Effector CD8-positive, alpha-beta T cell (primary cell): ENCODE measurements at regions not wholly inside any gene's neighbourhood (a gene's known extent, or its start where the extent isn't known, plus 50 kb on each side); places are given as distances from the start of the nearest gene placed in this dataset.

Source experiments
- DNase-seq: peaks from one replicate; lab custom pipeline; 2025; lab: John Stamatoyannopoulos, UW

DNA sequence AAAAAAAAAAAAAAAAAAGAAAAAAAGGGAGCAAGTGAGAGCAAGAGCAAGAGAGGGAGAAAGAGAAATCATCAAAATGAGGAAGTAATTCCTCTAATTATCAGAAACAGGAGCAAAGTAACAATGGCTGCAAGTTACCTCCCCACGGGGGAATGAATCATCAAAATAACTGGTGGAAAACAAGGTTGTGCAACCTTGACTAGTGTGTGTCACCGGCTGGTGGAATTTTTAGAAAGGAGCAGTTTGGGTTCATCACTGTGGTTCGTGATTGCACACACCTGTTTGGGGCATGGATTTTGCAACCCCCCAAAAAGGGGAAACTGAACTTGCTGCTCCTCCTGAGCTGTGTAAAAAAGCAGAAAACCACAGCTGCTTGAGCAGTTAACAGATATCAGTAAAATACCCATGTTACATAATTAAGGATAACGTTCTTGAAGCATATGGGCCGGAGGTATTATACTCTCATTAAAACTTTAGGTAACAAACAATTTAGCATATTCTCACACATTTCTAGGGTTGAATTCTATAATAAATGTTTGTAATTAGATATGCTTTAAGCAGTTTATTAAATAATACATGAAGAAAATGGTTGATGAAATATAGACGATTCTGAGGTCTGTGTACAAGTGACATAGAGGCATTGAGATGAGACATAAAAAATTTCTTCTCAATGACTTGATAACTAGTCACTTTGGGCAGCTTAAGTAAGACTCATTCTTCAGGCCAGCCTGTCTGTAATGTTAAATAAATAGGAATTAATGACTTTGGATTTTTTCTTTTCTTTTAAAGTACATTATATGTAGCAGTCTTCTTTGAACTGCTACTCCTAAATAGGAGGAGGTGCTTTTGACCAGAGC is 184.2 kb upstream of the ZEB2 start:
- DNase-seq = no peak

DNA sequence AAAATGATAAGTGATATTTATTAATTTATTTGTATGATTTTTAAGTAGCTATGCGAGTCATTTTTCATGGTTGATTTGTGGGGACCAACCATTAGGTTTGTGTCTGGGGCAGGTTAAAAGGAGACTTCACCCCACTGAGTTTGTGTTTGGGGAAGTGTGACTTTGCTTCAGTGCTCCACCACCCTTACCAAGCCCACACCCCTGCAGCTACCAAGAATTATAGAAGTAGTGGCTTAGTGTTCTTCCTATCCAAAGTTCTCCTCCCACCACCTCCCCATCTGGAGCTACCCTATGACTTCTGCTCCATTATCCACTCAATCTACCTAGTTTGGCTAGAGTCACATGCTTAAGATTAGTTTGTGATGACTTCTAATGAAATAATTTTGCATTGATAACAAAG is 182.1 kb upstream of the ZEB2 start:
- DNase-seq = no peak

DNA sequence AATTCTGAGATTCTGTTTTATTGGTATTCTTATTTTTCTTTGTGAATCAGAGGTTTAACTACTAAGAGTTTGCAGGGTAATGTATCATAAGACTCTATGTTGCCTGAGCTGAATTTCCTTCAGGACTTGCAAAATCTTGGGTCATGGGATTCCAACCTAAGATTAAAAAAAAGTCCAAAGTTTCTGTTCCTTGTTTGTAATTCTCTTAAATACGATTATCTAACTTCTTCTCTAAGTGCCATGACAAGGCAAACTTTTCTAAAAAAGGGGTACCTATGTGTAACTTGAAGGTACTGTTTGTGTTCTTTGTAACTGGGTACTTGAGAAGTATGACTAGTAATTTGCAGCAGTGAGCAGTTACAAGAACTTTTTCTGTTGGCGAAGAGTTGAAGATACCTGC is 181.3 kb upstream of the ZEB2 start:
- no peak for DNase-seq

DNA sequence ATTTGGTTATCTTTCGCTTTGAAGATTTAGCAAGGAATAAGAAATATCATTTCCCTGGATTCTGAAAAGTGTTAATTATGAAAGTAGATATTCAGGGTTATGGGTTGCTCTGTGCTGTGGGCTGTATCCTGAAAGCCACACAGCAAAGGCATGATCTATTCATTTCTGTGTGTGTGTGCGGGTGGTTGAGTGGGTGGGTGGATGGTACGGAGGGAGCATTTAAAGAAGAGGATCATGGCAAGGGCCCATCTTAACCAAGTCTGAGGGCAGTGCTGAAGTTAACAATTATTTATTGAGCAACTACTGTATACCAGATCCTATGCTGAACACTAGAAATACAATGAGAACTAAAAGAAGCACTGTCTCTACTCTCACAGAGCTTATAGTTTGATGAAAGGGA is 178.2 kb upstream of the ZEB2 start:
- no peak for DNase-seq

DNA sequence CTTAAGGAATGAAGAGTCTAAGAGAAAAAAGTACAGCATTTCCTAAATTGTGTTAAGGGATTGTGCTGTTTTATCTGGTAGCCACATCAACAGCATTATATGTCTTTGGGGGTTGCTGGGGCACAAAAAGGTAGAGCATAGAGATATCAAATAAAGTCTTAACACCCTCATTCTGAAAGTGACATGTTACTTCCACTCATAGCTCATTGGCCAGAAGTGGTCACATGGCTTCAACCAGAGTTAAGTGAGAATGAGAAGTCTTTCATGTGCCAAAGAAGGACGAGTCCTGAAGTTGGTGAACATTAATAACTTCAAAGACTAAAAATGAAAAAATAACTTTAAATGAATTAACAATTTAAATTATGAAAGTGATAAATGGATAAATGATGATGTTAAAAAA is 175.7 kb upstream of the ZEB2 start:
- no peak for DNase-seq

DNA sequence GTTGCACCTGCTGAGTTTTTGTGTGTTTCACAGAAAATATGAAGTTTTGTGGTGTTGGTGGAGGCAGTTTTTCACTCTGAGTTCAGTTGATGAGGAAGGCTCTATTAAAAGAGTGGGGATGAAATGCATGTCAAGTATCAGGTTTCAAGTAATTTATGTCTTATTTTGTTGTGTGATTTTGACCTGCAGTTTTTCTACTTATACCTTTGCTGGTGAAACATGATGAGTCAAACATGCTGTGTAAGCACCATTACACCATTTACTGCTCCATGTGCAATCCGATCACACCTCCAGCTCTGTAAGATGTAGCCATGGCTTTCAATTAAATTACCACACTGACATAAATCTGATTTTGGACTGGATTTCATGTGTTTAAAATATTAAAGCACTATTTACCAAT is 174.5 kb upstream of the ZEB2 start:
- no peak for DNase-seq

DNA sequence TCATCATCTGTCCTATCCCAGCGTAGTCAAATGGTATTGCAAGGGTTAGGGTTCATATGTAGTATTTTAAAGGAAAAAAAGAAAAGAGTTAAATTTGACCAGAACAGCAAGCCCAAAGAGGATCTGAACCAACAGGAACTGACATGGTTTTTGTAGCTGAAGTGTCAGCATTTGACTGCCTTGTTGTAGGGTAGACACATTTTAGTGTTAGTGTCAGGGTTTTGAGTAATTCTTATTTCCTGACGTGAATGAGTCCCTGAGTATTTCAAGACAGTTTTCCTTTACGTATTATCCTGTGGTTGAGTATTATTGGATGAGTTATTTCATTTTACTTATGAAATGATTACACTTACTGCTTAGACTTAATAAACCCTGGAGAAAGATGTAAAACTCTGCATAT is 173.3 kb upstream of the ZEB2 start:
- no peak for DNase-seq

DNA sequence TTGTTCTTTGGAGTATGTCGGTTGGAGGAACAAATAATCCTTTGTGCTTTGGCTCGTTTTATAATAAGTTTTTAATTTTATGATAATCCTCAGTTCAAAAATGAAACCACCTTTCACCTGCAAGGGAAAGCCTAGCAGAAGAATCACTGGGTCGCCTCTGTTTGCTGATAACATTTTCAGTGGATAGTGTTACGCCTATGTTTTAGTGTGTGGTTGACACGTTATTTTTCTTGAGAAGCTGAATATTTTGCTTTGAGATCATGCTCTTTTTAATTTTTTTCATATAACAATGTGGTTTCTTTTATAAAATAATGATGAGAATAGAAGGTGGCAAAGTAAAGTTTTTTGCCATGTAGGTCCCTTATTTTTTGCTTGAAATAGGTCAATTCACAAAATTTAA is 172.7 kb upstream of the ZEB2 start:
- no peak for DNase-seq

DNA sequence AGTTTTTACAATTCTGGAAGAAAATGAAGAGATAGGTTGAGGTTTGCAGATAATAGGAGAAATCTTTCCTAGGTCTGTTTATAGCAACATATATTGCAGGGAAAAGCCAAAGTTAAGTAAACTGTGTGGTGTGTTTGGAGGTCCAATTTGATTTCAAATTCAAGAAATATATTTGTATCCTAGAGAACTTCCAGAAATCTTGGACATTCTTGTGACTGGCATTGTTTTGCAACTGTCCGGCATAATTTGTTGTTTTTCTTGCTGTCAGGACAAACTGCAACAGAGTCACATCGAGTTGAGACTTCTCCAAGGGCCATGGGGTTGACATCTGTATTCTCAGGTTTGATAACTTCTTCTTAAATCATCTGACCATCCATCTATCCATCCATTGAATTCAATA is 170.9 kb upstream of the ZEB2 start:
- DNase-seq = no peak

DNA sequence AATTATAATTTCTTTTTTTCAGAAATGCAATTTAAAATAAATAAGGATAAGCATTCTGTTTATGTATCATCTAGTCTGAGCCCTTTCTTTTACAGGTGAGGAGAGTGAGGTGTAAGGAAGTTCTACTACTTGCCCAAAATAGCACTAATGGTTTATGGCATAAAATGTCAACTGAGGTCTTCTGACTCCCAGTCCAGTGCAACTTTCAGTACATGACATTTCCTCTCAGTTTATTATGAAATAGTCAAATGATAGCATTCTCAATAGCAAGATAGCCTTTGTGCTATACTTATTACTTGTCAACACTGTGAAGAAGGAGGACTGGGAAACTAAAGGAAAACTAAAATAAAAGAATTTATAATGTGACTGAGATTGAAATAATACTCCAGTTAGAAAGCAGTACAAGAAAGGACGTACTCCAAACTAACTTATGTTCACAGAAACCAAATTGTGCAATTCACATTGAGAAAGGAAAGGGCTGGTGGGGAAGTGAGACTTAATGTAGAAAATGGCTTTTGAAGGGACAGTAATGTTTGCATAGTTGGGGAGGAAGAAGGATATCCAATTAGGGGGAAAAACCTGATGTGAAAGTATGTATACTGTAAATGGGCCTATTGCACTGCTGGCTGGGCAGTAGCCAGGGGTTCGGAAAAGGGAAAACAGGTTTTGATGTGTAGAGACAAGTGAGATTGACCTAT is 166.7 kb upstream of the ZEB2 start:
- no peak for DNase-seq

DNA sequence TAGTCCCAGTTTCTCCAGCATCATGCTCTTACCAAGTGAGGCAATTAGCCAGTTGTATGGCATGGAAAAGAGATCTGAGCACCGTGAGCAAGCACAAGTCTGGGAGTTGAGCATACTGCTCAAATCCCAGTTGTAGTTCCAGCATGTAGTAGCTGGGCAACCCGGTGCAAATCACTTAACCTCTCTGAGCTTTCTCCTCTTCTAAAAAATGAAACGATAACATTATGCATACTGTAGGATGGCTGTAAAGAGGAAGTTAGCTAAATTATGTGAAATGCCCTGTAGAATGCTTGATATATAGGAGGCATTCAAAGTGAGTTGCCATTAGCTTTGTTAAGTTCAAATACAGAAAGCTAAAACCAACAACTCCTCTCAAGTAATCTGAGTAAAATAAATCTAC is 164.0 kb upstream of the ZEB2 start:
- DNase-seq = no peak

DNA sequence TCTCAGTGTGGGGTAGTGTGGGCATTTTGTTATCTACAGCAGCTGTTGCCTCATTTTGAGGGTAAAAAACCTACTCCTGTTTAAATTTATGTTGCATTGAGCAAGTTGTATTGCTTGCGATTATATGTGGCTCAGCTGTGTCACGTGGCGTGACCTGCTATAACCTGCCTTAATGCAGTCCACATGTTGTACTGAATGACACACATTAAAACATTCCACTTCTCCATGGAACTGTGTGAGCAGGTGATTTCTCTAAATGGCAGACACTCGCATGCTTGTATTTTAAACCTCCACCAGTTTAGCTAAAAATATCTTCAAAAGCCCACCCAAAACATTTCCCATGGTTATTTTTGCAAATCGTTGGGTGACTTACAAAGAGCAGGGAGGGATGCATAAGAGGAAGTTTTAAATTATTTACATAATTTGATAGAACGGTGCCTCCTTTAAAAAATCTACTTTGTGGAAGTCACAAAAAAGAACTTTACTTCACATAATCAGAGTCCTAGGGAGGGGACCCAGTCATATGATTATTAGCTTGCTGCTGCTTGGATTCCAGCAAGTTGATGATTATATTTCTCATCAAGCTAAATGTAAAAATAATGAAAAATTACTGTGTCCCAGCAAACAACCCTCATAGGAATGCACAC is 163.3 kb upstream of the ZEB2 start:
- DNase-seq = no peak

DNA sequence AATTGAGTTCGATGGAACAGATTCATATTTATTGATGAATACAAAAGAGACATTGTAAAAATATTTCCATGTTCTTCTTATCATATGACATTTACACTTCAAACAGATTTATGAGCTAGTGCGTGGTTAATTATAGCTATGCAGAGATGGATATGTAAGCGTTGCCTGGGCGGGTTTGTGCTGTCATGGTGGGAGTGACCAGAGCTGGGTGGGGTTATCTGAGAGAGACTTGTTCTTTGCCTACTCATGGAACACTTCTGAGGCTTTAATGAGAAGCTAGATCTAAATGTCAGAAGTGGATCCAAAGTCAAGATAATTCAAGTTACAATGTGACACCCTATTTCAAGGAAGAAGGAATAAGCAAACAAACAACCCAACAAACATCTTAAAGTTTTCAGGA is 162.3 kb upstream of the ZEB2 start:
- no peak for DNase-seq

DNA sequence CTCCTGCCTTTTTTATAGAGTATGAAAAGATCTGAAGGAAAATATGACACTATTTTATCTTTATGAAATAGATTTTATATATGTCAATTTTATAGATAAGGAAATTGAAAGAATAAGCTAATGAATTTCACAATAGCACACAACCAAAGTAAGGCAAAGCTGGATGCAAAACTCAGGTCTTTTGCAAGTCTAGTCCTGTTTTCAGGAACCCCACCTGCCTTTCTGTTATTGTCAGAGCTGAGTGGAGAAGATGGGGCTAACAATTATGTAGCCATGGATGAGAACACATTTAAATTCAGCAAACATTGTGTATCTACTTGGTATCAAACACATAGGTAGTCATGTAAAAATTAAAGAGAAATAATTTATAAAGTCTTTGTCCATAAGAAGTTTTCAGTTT is 161.5 kb upstream of the ZEB2 start:
- no peak for DNase-seq

DNA sequence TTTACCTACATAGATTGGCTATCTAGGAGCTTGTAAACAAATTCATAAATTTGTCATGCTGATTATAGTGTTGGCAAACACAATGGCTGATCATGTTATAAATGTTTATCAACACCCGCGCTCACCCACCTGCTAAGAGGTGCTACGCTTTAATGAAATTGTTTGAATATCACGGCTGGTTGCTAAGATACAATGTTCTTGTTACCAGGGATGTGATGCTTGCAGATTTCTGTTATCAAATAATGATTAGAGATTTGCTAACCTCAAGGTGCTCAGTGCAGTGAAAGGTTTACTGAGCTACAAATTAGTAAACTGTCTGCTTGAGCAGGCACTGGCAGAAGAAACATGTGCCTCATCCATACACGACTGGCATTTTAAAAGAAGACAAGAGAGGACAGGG is 160.0 kb upstream of the ZEB2 start:
- DNase-seq = no peak

DNA sequence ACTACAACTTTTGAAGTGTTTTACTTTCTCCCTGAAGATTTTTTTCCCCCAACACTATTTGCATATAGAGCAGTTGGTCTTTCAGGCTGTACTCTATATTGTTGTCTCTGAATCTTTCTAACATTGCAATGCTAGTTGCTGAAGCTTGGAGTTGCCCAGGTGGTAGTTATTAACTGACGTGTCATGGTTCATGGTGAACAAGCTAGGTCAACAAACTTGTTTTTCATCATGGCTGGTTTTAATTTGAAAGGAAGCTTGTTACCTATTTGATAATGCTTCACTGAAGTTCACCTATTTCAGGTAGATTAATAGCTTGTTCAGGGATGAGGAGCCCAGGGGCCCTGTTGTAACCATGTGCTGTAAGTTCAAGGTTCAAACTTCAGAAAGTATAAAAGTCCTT is 158.8 kb upstream of the ZEB2 start:
- no peak for DNase-seq

DNA sequence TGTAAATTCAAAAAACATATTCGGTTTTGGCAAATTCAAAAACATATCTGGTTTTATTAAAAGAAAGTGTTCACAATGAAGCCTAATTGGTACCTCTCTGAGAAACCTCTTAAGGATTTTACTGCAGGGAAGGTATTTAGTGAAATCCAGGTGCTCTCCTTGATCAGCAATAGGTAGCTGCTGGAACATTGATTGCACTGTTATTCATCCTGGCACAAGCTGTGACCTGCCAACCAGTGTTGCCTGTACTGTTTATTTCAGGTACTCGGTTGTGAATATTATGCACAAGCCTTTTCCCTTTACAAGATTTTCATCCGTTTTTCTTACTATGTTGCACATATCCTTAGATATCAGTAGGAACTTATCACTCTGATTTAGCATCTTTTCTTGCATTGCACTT is 155.8 kb upstream of the ZEB2 start:
- DNase-seq = no peak

DNA sequence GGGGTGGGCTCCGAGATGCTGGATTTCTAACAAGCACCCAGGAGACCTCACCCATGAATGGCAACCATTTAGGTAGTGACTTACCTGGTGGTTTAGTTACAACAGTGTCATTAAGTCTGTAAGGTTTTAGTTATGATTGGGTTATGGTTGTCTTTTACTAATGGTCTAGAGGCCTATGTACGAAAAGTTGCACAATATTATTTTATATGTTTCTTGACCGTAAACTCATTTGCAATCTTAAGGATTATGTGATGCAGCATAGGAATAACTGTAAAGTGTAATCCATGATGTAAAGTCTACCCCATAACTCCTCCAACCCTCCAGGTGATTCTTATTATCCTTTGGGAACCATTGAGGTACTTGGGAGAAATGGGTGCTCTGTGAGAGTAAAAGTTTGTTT is 155.4 kb upstream of the ZEB2 start:
- no peak for DNase-seq

DNA sequence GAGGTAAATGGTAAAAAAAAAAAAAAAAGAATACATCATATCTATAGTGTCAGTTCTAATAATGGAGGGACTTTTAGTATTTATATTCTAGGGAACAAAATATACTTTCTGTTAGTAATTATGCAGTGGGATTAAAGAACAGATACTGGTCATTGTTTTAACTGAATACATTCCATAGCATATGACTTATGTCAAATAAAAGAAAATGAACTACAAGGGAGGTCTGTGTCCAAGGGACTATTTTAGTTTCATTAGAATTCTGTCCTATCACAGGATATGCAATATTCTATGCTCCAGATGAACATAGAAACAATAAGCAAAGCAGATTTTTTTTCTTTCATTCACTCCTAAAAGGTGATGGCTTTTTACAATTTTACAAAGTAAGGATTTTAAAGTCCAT is 154.2 kb upstream of the ZEB2 start:
- DNase-seq = no peak

DNA sequence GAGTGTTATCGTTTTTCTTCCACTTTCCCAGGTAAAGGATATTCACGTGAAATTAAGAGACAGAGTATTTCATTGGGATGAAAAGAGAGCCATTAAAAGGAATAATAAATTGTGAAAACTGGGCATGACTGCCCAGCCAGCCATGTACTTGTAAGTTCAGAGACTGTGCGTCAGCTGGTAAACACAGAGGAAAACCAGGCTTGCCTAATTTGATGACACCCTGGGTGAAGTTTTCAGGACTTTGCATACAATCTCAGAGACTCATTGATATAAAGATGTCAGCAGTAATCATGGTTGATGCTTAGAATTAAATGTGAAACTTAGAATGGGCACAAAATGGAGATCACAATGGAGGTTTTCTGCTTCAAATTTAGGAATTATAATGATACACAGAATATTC is 153.5 kb upstream of the ZEB2 start:
- no peak for DNase-seq

DNA sequence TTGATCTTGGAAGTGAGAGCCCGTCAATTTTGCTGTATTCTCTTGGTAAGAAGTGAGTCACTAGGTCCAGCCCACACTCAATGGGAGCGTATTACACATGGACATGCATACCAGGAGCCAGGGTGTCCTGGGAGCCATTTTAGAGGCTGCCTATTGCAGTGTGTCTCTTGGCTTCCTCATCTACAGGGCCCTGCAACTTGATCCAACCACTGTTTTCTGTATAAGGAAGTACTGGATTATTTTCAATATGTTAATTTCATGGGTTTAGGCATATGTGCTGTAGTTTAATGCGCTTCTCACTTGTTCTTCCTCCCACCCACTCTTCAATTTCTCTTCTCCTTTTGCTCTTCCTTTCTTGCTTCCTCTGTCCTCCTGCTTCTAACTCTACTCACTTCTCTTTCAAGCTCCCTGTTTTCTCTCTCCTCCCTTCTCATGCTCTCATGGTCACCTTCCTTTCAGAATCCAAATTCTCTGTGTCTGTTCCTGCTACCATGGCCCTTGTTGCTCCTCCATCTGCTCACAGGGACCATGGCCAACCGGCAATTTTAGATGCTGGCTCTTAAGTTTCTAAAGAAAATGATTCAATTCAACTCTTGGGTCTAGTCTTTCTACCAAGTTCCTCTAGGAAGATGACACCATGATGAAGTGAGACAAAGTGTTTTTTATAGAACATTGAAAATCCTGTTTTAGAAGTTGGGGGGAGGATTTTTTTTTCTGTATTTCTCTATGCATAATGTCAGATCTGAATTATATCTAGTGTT is 152.0 kb upstream of the ZEB2 start:
- no peak for DNase-seq

DNA sequence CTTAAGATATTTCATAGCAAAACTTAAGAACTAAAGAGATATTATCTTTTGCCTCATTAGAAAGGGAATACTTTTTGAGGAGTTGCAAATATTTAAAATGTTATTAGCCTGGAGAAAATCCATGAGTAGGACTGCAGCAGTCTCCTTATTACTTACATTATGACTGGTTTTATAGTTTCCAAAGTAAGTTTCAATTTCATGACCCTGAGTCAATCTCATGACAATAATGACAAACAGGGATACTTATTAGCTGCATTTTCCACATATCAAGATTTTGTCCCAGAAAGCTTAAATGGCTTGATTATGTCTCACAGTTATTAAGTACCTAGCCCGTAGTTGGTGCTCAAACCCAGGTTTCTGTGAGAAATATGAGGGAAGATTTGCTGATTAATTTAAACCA is 150.8 kb upstream of the ZEB2 start:
- no peak for DNase-seq

DNA sequence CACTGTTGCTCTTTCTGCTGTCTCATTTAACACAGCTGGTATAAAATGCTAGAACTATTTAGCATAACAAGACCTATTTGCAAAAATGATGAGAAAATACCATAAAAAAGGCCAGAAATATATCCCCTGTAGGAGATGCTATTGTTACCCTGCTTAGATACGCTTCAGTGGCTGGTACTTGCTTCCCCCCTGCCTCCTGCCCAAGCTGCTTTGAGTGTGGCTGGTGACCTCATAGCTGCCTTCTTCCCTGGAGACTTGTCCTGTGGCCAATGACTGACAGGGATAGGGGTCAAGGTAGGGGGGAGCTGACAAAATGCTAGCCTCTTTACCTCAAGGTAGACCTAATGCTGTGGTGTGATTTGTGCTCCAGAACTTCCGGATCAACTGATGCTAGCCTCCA is 150.2 kb upstream of the ZEB2 start:
- no peak for DNase-seq
